SK-N-MC (cell line): ENCODE measurements at regions not wholly inside any gene's neighbourhood (a gene's known extent, or its start where the extent isn't known, plus 50 kb on each side); places are given as distances from the start of the nearest gene placed in this dataset.
"Not testable (repeated sequence)": the region's sequence is repeated elsewhere in the genome, so short reads cannot be mapped to it uniquely, and the experiment has no call there.

Source experiments
- EZH2 ChIP-seq: fragments of 200-600 bp; sonication (generic); IDR thresholded peaks from one replicate; pipeline ENCODE4 v1.6.1; 2017; ENCODE audit warnings: antibody characterized with exemption
- FOXP2 ChIP-seq: optimal IDR thresholded peaks from 2 replicates; pipeline ENCODE3; 2011; ENCODE audit warnings: mild to moderate bottlenecking, moderate library complexity; ENCODE audit not compliant: insufficient read depth; ENCODE audit errors: extremely low read length, control extremely low read depth
- POLR2AphosphoS5 ChIP-seq: IDR thresholded peaks from 2 replicates; pipeline ENCODE4 v1.6.1; 2012; ENCODE audit warnings: mild to moderate bottlenecking, low read depth, low read length, borderline replicate concordance

DNA sequence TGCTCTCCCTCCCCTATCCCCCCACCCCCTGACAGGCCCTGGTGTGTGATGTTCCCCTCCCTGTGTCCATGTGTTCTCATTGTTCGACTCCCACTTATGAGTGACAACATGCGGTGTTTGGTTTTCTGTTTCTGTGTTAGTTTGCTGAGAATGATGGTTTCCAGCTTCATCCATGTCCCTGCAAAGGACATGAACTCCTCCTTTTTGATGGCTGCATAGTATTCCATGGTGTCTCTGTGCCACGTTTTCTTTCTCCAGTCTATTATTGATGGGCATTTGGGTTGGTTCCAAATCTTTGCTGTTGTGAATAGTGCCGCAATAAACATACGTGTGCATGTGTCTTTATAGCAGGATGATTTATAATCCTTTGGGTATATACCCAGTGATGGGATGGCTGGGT, 121.8 kb upstream of the SHOX start:
- TF ChIP-seq EZH2, POLR2AphosphoS5, FOXP2: not testable (repeated sequence)
